ENCODE measurements at regions not wholly inside any gene's neighbourhood (a gene's known extent, or its start where the extent isn't known, plus 50 kb on each side); places are given as distances from the start of the nearest gene placed in this dataset.
"Not testable (repeated sequence)": the region's sequence is repeated elsewhere in the genome, so short reads cannot be mapped to it uniquely, and the experiment has no call there.

GRCh38 chr13:56424246-56424645 lies 716.5 kb upstream of the PRR20A start:
- Histone ChIP-seq H3K36me3 (no peaks in the 10 kb centered on the region), H3K27ac (no peak overlapping the region), H3K4me3 (no peak overlapping the region), H3K9me3 (no peaks in the 10 kb centered on the region), H3K4me1 (no peaks in the 10 kb centered on the region), H3K27me3 (no peaks in the 10 kb centered on the region)
- WGBS, 2 donors = 62 to 83% methylated on average over 3 of the region's 3 CpGs
- ATAC-seq (ENCODE audit: low FRiP score in 2 of 2) (no peak), DNase-seq (no peak)
- no peak for TF ChIP-seq POLR2A (IDR thresholded peaks at IDR 0.05)
- TF ChIP-seq CTCF (IDR thresholded peaks at IDR 0.05) = no peak

- no peaks in the 10 kb centered on the region for H3K9me3 ChIP-seq
- ATAC-seq (ENCODE audit: low FRiP score in 2 of 2) (no peak), DNase-seq (no peak)
- TF ChIP-seq POLR2A (IDR thresholded peaks at IDR 0.05) = no peak
- TF ChIP-seq EP300 (IDR thresholded peaks at IDR 0.05) = no peak
- H3K27me3 ChIP-seq = no peaks in the 10 kb centered on the region
- H3K4me1 ChIP-seq = no peaks in the 10 kb centered on the region
- H3K36me3 ChIP-seq = no peaks in the 10 kb centered on the region
- WGBS, 2 donors = 67 to 73% methylated on average over 7 of the region's 7 CpGs
- H3K4me3 ChIP-seq = no peak overlapping the region
- H3K27ac ChIP-seq = no peak overlapping the region
These were observed 683.1 kb upstream of the PRR20A start for GRCh38 chr13:56457535-56458190.

GRCh38 chr13:56459286-56459685 lies 681.4 kb upstream of the PRR20A start:
- Histone ChIP-seq H3K4me3 (no peak overlapping the region), H3K4me1 (no peaks in the 10 kb centered on the region), H3K9me3 (no peaks in the 10 kb centered on the region), H3K27me3 (no peaks in the 10 kb centered on the region), H3K36me3 (no peaks in the 10 kb centered on the region), H3K27ac (no peak overlapping the region)
- TF ChIP-seq POLR2AphosphoS5 (IDR thresholded peaks at IDR 0.05) (no peak), EP300 (IDR thresholded peaks at IDR 0.05) (no peak), CTCF (IDR thresholded peaks at IDR 0.05) (no peak), POLR2A (IDR thresholded peaks at IDR 0.05) (no peak)
- 74 to 85% methylated on average over 1 of the region's 1 CpG for WGBS, 2 donors
- ATAC-seq (ENCODE audit: low FRiP score in 2 of 2) (no peak), DNase-seq (no peak)

GRCh38 chr13:56501750-56502149 lies 639.0 kb upstream of the PRR20A start:
- no peak for ATAC-seq (ENCODE audit: low FRiP score in 2 of 2)
- no peak overlapping the region for H3K4me3 ChIP-seq
- no peaks in the 10 kb centered on the region for H3K36me3 ChIP-seq
- no peaks in the 10 kb centered on the region for H3K4me1 ChIP-seq
- H3K27ac ChIP-seq = no peak overlapping the region
- peaks cover 0 to 3% (median 0%) of the 10 kb centered on the region in 4 donors for H3K9me3 ChIP-seq
- TF ChIP-seq EP300 (IDR thresholded peaks at IDR 0.05) (no peak), POLR2A (IDR thresholded peaks at IDR 0.05) (no peak), CTCF (IDR thresholded peaks at IDR 0.05) (no peak), POLR2AphosphoS5 (IDR thresholded peaks at IDR 0.05) (no peak)
- 53 to 69% methylated on average over 3 of the region's 3 CpGs for WGBS, 2 donors
- no peak for DNase-seq
- no peaks in the 10 kb centered on the region for H3K27me3 ChIP-seq

- no peak overlapping the region for H3K27ac ChIP-seq
- no peak for ATAC-seq (ENCODE audit: low FRiP score in 2 of 2)
- DNase-seq = no peak
- no peaks in the 10 kb centered on the region for H3K4me1 ChIP-seq
- TF ChIP-seq POLR2A (IDR thresholded peaks at IDR 0.05) = no peak
- no peak for TF ChIP-seq EP300 (IDR thresholded peaks at IDR 0.05)
- TF ChIP-seq POLR2AphosphoS5 (IDR thresholded peaks at IDR 0.05) = no peak
- TF ChIP-seq CTCF (IDR thresholded peaks at IDR 0.05) = no peak
- peaks cover 0 to 3% (median 0%) of the 10 kb centered on the region in 4 donors for H3K9me3 ChIP-seq
- 90 to 95% methylated on average over 2 of the region's 2 CpGs for WGBS, 2 donors
- no peaks in the 10 kb centered on the region for H3K27me3 ChIP-seq
- H3K4me3 ChIP-seq = no peak overlapping the region
- H3K36me3 ChIP-seq = no peaks in the 10 kb centered on the region
These were observed 629.9 kb upstream of the PRR20A start for GRCh38 chr13:56510836-56511235.

- not testable (repeated sequence) for H3K9me3 ChIP-seq; H3K27me3 ChIP-seq; DNase-seq; H3K4me3 ChIP-seq; H3K27ac ChIP-seq; H3K36me3 ChIP-seq; H3K4me1 ChIP-seq; ATAC-seq (ENCODE audit: low FRiP score in 2 of 2)
- 84 to 85% methylated on average over 2 of the region's 2 CpGs for WGBS, 2 donors
These were observed 628.4 kb upstream of the PRR20A start for GRCh38 chr13:56512336-56512735.
